Psoas muscle (tissue), 7 donors: ENCODE measurements at regions not wholly inside any gene's neighbourhood (a gene's known extent, or its start where the extent isn't known, plus 50 kb on each side); places are given as distances from the start of the nearest gene placed in this dataset.

Source experiments
- ATAC-seq, 4 donors: fragments of 200-7000 bp; cut with Tn5 transposase; one replicate each; pipeline ENCODE4 v1.9.1; 2020; ENCODE audit warnings: moderate library complexity in 3 of 4, mild to moderate bottlenecking in 2 of 4
- DNase-seq, 2 donors: peaks; one replicate each; pipeline ENCODE4 v3.0.0-alpha.2; 2020
- H3K27ac ChIP-seq: fragments of 200-600 bp; one replicate; pipeline ENCODE4 v1.8.0; 2022
- H3K27me3 ChIP-seq, 3 donors: fragments of 200-600 bp in 1 of 3; one replicate each; pipeline versions ENCODE4 v1.6.1 to v1.8.0; 2013 to 2022; ENCODE audit warnings: low read length in 2 of 3, mild to moderate bottlenecking in 2 of 3, moderate library complexity in 1 of 3; ENCODE audit not compliant: insufficient read depth in 3 of 3
- H3K36me3 ChIP-seq, 2 donors: fragments of 200-600 bp in 1 of 2; one replicate each; pipeline versions ENCODE4 v1.6.1 to v1.8.0; 2013 to 2022; ENCODE audit warnings: low read depth in 1 of 2, mild to moderate bottlenecking in 1 of 2, moderate library complexity in 1 of 2; ENCODE audit not compliant: insufficient read depth in 1 of 2
- H3K4me1 ChIP-seq: fragments of 200-600 bp; one replicate; pipeline ENCODE4 v1.8.0; 2022
- H3K4me3 ChIP-seq: fragments of 200-600 bp; one replicate; pipeline ENCODE4 v1.8.0; 2022; ENCODE audit warnings: mild to moderate bottlenecking
- H3K9me3 ChIP-seq: fragments of 200-600 bp; one replicate; pipeline ENCODE4 v1.8.0; 2022
- CTCF ChIP-seq: fragments of 200-600 bp; IDR thresholded peaks from one replicate; pipeline ENCODE4 v1.8.0; 2022; ENCODE audit warnings: antibody characterized with exemption
- WGBS, 3 donors: extraction: QIAGEN DNeasy Blood & Tissue Kit; methylation state at CpG; one replicate each; pipeline versions ENCODE4 v1.1.6 to v1.1.7; 2013; 5-methylcytosine and 5-hydroxymethylcytosine counted together
- intact Hi-C, 2 donors: fragments of 100-400 bp; cut with DNase I; formaldehyde crosslinking; loops; one replicate each; pipeline versions ENCODE4 v1.11.0 to v1.14.2; 2022
- donor health status: healthy with polysubstance abuse.
- donor health status: DM: no; HTN: no; CAD: no; lungs with moderate emphysema.
- donor health status: Bipolar disorder and iron deficiency.
- donor health status: healthy.
- donor health status: DM: yes; HTN: yes; CAD: no.
- donor health status: DM: no; HTN: no; CAD: no.
- donor health status: DM: yes; HTN: yes; CAD: no.

DNA sequence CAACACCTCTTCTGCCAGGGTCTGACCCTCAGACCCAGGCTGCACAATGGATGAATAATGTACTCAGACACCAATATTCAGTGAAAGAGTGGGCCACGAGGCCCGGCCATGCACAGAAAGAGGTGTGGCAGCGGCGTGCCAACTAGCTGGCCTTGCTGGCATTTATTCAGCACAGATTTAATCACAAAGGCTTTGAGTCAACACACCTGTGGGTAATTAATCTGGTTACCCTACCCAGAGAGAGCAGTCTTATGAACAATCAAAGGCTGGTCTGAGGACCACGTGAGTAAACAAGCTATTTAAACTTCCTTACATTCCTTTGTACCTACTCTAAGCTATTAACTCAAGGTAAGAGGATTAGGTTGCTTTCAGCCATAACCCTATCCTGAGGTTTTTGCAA is 324.8 kb downstream of the C12orf50 start:
- 75 to 84% (median 80%) methylated on average over 5 of the region's 5 CpGs for WGBS, 3 donors
- no peaks in the 10 kb centered on the region for H3K36me3 ChIP-seq
- H3K4me3 ChIP-seq, result no peak overlapping the region
- H3K4me1 ChIP-seq, result no peaks in the 10 kb centered on the region
- DNase-seq (no peak), ATAC-seq (no peak)
- H3K27ac ChIP-seq, result no peak overlapping the region
- intact Hi-C loops, result no loop called here
- TF ChIP-seq CTCF, result no peak
- no peaks in the 10 kb centered on the region for H3K9me3 ChIP-seq
- no peaks in the 10 kb centered on the region for H3K27me3 ChIP-seq

DNA sequence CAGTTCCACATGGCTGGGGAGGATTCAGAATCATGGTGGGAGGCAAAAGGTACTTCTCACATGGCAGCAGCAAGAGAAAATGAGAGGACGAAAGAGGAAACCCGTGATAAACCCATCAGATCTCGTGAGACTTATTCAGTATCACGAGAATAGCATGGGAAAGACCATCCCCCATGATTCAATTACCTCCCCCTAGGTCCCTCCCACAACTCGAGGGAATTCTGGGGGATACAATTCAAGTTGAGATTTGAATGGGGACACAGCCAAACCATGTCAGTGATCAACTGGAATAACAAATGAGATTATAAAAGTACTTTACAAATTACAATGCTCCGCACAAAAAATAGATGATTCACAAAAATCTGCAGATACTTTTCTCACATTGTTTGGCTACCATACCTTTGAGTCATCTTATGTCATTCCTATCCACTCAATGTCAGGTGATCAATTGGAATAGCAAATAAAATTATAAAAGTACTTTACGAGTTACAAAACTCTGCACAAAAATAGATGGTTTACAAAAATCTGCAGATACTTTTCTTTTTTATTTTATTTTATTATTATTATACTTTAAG is 338.9 kb downstream of the C12orf50 start:
- 85 to 90% (median 87%) methylated on average over 7 of the region's 7 CpGs for WGBS, 3 donors
- Histone ChIP-seq H3K4me1 (no peaks in the 10 kb centered on the region), H3K4me3 (no peak overlapping the region), H3K27ac (no peak overlapping the region), H3K9me3 (no peaks in the 10 kb centered on the region), H3K36me3 (no peaks in the 10 kb centered on the region), H3K27me3 (no peaks in the 10 kb centered on the region)
- intact Hi-C loops, result no loop called here
- TF ChIP-seq CTCF, result no peak
- DNase-seq (no peak), ATAC-seq (no peak)

DNA sequence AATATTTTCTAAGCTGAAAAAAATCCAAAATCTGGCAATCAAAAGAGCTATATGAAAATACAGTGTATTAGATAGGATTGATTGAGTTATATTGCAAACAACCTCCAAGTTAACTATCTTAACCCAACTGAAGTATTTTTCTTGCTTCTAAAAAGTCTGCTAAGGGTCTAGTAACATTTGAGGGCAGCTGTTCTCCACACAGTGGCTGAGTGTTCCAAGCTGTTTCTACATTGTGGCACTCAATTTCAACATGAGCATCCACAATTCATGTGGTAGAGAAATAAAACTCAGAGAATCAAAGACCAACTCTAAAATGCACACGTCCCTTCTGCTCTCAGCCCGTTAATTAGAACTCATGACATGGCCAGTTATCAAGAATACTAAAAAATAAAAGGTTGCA is 340.0 kb downstream of the C12orf50 start:
- H3K27ac ChIP-seq, result no peak overlapping the region
- TF ChIP-seq CTCF, result no peak
- intact Hi-C loops, result no loop called here
- H3K27me3 ChIP-seq, result no peaks in the 10 kb centered on the region
- H3K4me3 ChIP-seq, result no peak overlapping the region
- 30 to 53% (median 40%) methylated on average over 2 of the region's 2 CpGs for WGBS, 3 donors
- ATAC-seq (no peak), DNase-seq (no peak)
- no peaks in the 10 kb centered on the region for H3K36me3 ChIP-seq
- H3K9me3 ChIP-seq, result no peaks in the 10 kb centered on the region
- H3K4me1 ChIP-seq, result no peaks in the 10 kb centered on the region

- Histone ChIP-seq H3K27ac (no peak overlapping the region), H3K4me1 (no peaks in the 10 kb centered on the region), H3K36me3 (no peaks in the 10 kb centered on the region), H3K4me3 (no peak overlapping the region), H3K27me3 (no peaks in the 10 kb centered on the region), H3K9me3 (no peaks in the 10 kb centered on the region)
- DNase-seq (no peak), ATAC-seq (no peak)
- no peak for TF ChIP-seq CTCF
- WGBS, 3 donors, result 9 to 13% (median 11%) methylated on average over 6 of the region's 6 CpGs
- intact Hi-C loops, result no loop called here
Observed at GRCh38 chr12:87687362-87687761, 341.8 kb downstream of the C12orf50 start.

DNA sequence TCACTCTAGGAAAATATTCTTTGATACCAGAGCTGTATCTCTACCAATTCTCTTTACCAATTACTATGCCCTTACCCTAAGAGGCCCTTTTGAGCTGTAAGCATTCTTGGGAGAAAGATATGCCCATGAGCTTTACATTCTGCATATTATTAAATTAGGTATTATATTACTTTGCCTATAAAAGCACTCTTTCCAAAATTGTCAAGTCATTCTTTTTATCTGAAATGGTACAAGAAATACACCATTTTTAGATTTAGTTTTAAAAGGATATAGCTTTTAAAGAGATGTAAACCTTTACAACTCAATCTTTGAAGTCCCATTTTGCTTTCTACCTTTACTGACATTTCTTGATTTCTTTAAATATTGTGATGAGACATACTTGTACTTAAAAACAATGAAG is 343.5 kb downstream of the C12orf50 start:
- ATAC-seq, result no peak
- Histone ChIP-seq H3K9me3 (no peaks in the 10 kb centered on the region), H3K27me3 (no peaks in the 10 kb centered on the region), H3K4me3 (no peak overlapping the region), H3K36me3 (no peaks in the 10 kb centered on the region), H3K27ac (no peak overlapping the region), H3K4me1 (no peaks in the 10 kb centered on the region)
- intact Hi-C loops, result no loop called here
- DNase-seq, result no peak
- no peak for TF ChIP-seq CTCF
